ENCODE measurements at regions not wholly inside any gene's neighbourhood (a gene's known extent, or its start where the extent isn't known, plus 50 kb on each side); places are given as distances from the start of the nearest gene placed in this dataset.

DNA sequence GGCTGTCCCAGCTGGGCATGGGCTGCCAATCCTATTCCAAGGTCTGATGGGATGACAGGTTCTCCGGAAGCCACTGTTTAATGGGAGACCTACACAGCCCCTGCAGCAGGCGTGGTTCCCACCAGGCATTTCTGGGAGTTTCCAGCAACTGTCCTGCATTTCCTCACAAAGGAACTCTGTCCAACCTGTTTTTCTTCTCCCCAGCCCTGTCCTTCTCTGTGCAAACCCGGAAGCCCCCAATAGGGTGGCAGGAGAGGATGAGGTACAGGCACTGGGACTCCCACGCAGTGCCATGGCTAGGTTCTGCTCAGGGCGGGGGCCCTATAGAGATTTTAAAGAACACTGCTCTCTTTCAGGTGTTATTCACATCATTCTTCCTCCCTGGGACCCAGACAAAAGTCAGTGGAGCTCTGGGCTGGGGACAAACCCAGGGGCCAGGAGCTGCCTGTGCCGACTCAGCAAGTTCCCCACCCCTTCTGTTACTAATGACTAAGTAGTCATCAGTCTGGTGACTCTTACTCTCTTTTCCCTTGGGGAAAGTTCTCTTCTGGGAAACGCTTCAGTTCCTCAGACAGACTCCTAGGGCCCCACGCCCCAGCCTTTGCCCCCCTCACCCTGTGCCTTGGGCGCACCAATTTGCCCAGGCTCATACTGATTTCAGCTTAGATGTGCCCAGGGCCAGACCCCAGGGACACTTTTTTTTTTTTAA lies 97.7 kb downstream of the CD47 start:
- DNase-seq = no peak

DNA sequence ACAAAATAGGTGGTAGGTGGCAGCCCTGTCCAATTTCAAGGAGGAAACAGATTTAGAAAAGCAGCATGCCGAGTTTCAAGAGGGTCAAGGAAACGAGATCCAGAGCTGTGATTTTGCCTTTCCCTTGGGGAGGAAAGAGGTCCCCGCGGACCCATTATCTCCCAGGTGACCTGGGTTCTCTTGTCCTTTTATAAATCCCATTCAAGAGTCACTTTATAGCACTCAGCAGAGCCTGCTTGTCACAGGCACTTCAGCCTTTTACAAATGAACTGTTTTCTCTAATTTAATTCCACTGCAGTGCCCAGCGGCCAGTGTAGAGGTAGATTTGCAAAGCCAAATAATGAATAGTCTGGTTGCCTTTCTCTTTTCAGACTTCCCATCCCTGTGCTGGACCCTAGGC lies 99.9 kb downstream of the CD47 start:
- no peak for DNase-seq

DNA sequence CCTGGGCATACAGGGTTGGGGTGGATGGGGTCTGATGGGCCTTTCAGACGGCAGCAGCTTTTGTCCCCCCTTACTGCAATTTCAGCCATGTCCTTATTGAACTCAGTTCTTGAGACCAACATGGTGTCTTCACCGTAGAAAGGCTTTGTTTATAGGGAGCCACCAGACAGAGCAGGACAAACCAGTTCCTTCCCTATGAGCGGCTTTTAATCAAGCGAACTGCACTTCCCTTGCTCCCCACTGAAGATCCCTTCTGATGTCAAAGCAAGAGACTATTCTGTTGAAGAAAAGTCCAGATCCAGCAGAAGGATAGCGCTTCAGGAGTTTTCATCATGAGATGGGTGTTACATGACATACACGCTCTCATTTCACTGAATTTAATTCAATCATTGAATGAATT lies 100.4 kb downstream of the CD47 start:
- no peak for DNase-seq

DNA sequence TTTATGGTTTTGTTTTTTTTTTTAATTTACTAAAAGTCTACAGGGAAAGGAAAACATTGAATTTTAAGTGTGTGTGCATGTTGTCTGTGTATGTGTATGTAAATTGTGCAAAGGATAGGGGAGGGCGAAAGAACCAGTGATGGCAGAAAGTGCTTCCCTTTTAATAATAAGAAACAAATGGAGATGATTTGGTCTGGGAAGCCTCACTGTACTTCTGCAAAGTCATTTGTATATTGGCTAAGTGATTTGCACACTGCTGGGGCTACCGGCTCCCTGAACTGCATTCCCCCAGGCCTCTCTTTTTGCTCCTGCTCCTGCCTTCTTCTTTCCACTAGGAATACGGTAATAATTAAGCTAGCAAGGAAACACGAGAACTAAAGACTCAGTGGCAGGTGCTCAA lies 101.2 kb downstream of the CD47 start:
- DNase-seq = no peak

DNA sequence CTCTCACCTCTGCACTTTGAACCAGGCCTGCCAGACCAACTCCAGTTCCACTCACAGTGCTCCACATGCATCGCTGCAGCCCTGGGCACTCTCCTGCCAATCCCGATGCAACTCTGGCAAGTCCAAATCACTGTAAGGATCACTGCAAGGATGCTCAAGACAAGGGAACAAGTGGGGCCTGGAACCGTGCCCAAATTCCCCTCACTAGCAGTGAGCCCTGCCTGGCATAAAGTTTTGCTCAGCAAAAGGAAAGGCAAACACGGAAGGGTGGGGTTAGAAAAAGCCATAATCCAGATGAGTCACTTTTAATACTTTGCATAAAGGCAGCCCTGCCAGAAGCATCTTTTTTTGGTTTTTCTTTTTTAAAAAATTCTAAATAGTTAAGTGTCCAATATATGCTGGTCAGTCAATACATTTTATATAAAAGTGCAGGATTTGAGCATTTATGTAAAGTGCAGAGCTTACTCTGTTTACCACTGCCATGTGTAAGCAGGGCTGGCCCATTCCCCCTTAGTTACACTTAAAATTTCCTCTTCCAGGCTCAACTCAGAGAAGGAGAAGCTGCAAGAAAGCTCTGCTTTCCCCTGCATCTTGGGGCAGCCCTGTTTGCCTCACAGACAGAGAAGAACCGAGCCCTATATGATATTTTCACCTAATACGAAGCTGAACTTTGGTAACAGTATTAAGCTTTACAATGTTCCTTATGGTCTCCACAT lies 102.2 kb downstream of the CD47 start:
- no peak for DNase-seq

DNA sequence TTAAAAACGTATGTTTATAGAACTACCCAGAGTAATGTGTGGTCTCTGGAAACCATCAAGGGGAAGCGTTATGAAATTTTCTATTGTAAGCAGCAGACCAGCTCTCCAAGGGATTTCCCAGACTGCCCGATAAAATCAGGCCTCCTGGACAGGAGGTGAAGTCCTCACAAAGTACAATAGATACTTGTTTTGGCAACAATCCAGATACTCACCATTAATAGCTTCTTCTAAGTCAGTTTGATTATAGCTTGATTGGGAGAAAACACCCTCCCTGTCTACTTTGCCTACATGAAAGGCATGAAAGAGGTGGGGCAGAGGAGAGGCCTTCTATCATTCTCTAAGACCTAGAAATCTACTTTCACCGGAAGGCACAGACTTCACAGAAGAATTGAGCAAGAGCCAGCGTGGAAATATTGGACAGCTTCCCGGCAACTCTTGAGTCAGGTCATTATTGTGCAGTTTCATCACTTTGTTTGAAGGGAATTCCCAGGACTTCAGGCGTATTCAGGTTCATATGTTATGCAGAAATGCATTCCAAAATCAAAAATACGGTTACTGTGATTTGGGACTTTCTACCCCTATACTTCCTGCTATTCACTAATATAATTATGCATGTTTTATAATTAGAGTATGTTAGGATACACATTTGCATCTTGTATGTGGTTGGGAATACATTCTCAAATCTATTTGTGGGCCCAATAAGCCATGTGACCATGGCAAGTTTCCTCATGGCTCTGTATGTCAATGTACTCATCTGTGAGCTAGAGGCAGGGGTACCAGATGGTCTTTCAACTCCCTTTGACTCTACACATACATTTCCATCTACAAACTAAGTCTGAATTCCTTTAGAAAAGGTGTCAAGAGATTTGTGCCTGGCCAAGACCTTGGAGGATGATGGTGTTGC lies 103.5 kb downstream of the CD47 start:
- DNase-seq = no peak

DNA sequence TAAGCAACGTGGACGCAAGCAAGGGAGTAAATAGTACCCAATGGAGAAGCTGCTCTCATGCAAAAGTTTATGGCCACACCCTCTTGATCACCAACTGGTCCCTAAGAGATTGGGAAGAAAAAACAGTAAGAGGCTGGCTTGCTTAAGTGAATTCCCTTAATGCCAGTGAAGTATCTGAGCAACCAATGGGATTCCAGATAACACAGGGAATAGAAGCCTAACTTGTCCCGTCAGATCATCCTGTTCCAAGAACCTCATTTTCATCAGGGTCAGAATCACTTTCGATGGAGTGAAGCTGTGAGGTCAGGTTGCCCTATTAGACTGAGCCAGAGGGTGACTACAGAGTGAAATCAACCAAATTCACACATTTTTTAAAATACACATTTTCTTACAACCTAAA lies 104.3 kb downstream of the CD47 start:
- no peak for DNase-seq

DNA sequence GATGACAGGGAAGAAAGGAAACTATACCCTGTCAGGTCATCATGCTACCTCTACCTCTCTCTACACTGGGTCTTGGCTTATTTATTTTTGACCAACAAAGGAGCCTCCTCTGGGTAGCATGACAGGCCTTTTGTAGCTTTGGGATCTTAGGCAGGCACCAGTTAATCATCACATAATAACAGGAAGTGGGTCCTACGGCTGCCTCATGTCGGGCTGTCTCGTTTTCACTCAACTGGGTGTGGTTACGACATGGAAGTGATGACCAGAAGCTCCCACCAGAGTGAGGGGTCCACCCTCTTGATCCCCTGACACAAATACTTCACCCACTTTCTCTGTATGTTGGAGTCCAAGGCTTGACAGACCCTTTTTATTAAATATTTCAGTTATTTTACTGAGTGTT lies 105.3 kb downstream of the CD47 start:
- no peak for DNase-seq

DNA sequence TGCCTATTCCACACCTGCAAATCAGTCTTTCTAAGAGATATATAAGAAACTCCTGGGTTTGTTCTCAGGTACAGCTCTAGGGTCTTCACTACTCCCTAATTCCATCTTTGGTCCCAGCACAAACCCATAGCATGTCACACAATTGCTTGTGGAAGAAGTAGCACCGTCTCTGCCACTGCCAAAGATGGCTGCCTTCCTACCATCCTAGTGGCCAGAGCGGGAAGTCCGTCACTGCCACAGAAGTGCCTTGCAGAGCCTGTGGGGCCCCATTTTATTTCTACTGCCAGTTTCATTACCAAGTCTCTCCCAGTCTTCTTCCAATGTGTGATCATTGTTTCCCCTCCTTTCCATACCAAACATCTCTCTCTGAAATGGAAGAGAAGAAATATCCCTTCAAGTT lies 107.6 kb downstream of the CD47 start:
- no peak for DNase-seq

DNA sequence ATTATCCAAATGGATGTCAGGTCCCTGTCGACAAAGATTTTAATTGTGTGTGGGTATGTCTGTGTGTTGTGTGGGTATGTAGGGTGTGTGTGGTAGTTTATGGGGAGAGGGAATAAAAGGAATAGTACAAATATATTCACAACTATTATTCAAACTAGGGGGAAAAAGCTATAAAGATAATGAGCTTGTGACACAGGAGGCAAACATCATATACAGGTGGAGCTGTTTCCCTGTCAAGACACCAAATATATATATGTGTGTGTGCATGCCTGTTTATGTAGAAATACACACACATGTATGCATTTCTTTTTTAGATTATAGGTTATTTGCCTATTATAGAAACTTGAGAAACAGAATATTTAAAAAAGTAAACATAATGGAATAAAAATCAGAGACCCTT lies 108.7 kb downstream of the CD47 start:
- no peak for DNase-seq

DNA sequence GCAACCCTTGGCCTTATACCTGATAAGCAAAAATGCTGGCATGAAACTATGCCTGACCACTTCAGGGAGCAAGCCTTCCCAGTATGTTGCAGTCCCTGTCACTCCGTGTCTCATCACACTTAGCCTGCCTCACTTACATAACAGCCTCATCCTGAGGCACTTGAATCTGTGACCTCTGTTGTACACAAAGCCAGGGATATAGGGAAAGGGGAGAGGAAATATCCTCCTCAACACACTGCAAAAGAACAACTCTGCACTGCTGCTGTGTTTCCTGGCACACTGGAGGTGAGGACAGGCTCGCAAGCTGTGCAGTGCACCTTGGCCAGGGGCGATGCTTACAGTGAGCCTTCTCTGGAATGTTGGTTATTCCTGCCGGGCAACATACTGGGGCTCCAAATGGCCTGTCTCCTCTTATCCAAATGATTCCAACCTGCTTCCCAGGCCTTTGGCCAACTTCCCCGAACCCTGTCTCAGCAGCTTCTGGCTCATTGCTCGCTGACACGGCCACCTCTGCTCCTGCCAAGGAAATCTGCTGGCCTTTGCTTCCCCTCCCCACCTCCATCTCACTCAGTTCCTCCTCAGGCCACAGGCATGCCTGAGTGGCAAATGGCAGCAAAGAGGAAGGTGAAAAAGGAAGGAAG lies 109.2 kb downstream of the CD47 start:
- no peak for DNase-seq

DNA sequence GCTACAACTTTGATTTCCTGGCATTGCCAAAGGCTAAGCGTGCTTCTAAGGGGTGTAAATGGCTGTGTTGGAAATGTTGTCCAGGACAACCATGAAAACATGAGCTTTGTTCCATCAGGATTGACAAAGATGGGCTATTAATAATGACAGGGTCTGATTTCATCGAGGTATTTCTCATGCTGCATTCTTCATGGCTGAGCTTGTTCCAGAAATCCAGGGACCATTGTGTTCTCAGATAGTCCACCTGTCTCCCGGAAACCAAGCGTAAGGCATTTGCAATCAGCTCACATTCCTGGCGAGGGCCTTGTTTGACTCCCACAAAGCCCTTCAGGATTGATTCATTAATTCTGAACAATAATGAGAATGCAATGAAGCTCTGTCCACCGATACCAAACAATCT lies 111.3 kb downstream of the CD47 start:
- DNase-seq = no peak

DNA sequence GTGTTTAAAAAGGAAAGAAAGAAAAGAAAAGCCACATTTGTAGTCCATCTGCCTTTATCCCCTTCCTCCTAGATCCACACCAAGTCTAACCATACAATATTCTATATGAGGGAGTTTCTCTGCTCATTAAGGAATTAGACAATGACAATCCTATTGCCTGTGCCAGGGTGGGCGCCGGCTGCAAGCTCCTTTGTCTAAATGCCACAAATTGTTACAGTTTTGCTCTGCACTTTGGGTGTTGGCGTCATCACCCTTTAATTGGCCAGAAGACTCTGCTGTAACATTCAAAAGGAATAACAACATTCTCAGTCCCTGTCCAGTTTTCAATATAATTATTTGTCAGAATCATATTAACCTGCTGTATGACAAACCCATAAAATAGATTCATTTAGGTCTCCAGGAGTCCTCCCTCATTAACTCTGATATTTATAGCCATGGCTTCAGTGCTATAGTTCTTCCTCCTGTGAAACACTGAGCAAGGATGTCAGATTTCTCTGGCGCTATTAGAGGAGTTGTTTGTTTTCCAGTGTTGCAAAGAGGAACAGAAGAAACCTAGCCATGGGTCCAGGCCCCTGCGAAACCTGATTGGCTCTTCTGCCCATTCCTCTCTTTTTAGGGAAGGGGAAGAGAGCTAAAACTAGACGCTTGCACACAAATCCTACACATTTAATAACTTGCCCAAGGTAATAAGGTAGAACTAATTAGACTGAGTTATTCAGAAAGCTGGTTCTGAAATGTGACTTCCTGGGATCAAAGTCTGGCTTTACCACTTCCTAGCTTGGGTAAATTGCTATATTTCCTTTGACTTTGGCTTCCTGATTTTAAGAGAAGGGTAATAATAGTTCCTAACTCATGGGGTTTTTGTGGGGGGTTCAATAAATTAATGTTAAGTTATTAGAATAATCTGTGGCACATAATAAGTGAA lies 112.4 kb downstream of the CD47 start:
- no peak for DNase-seq

DNA sequence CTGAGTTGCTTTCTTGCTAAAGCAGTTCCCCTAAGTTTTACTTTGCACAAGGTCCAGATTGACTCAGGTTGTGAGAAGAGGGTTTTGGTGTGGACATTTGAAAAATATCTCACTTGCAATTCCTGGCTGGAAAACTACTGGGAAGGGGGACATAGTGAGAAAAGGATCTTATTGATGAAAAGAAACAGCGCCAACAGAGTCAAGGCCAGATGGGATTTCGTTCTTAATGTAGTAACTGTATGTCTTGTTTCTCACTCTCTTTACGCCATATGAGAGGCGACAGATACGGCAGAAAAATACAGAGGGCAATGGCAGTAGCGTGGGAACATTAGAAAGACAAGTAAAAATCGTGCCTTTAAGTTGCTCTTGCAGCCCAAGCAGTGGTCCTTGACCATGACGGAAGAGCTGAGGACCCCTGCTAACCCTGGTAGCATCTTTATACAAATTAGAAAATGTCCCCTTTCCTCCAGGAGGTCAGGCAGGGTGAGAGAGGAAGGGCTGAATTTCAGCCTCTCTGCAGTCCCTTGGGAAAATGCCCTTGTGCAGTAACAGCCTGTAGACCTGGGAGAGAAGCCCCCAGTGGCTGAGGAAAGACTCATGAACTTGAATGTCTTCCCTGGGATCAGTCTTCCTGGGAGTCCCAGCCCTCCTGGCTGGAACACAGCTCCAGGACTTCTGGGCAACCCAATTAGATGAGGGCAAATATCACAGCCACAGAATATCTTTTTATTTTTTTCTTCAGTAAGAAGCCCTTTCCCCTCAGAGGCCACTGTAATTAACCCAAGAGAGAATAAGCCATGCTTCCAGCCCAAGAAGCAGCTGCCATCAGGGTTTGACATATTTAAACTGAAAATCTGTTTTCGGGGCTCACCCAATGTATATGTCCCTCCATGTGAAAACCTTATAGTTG lies 113.4 kb downstream of the CD47 start:
- DNase-seq = no peak

DNA sequence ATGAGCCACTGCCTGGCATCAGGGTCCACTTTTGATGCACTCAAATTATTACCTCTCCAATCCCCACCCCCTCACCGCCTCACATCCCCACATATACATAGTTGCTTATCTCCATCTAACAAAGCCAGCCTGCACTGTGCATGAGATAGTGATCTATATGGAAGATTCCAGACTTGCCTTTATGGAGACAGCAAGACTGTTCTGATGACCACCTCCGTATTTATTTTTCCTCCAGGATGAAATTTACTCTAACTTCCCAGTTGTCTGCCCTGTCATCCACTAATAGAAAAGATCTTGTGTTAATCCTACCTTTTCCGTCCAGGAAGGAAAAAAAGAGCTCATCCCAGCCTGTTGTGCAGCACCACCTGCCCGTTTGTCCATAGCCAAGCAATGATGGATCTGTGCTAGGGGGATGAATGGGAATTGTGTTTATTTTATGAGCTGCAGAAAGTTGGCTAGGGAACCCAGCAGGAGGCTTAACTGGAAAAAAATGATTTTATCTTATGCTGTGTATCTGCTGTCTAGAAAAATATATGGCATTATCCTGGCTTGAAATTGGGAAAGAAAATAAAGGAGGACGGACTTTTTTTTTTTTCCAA lies 114.5 kb downstream of the CD47 start:
- DNase-seq = no peak

DNA sequence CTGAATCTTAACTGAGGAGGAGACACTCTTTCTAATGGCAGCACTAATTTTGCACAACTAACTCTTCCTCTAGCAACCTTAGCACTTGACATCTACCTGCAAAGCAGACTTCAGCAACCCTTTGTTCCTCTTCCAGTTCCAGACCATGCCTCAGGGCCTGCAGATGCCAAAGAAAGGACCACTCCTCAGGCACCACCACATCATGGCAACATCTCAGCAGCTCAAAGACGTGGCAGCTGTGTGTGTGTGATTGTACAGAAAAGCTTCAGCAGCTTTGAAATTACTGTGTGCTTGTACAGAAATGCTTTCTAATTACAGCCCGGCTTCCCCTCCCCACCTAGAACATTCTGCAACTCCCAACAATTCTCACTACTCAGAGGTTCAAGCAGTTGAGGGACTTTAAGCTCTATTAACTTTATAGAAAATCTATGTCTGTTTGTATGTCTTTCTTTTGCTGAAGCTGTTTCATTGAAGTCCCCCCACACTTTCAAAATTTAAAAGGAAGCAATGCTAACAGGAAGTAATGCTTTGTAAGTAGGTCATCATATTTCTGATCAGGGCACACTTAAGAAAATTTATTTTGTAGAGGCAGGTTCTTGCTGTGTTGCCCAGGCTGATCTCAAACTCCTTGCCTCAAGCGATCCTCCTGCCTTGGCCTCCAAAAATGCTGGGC lies 115.2 kb downstream of the CD47 start:
- DNase-seq = no peak

DNA sequence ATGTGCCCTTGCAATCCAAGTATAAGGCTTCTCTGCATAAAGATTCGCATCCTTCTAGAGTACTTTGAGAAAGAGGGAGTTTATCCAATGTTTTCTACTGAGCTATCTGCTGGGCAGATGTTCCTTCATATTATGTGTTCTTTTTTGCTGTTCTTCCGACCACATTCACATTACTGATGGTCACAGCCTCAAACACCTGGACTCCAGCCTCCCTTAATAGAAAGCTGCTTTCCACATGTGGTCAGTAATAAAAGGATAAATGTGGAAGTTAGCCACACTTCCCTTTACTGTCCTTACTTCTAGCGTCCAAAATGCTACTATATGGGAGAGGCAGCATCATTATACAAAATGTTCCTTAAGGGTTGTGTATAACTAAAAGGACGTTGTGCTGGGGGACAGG lies 116.9 kb downstream of the CD47 start:
- DNase-seq = no peak

DNA sequence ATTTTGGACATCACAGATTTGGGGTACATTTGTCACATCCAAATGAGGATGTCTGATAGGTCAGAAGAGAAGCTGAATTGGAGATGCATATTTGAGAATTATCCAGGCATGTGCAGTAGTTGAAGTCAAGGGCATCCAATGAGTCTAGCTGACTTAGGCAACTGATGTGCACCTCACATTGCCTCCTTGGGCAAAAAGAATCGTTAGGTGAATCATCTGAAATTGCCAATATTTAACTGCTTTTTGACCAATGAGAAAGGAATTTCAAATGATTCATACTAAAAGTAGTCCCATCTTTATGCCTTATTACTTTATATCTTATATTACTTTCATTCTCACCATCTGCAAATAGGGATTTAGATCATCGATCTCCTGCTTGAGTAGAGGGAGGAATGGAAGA lies 117.7 kb downstream of the CD47 start:
- no peak for DNase-seq

DNA sequence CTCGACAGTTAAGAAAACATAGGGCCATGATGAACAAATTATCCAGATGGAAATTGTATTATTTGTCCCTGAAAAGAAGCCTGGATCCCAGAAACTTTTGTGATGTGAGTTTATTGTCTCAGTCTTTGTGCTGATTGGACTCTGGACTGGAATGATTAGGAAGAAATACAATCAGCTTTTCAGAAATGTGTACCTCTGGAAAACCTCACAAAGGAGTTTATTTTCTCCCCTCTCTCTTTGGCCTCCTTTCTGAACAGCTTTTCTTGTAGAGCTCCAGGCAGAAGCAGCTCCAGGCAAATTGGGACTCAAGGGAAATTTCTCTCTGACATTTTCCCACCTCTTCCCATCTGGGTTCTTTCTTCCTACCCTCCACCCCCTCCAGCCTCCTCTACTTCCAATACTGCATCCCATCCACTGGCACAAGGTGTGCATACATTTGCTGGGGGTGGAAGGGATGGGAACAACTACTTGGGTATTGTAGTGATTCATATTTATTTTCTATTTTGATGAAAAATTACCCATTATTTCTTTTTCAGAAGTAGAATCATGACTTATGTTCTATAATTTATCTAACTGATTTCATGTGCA lies 119.7 kb downstream of the CD47 start:
- no peak for DNase-seq
